T-cell (primary cell): ENCODE measurements at regions not wholly inside any gene's neighbourhood (a gene's known extent, or its start where the extent isn't known, plus 50 kb on each side); places are given as distances from the start of the nearest gene placed in this dataset.

ENCODE experiments used
- ATAC-seq, 4 experiments: fragments of 200-7000 bp in 3 of 4; fragments of 150-1000 bp in 1 of 4; cut with Tn5 transposase; replicated peaks in 1 of 4; 1 replicate in 3 of 4; 2 replicates in 1 of 4; pipeline ENCODE4 v1.10.0; 2021; ENCODE audit warnings: moderate library complexity in 3 of 4, mild to moderate bottlenecking in 2 of 4, moderate number of reproducible peaks in 1 of 4
- CTCF ChIA-PET, 2 donors: fragments of 300-600 bp; sonication (Branson Sonifier 250); formaldehyde crosslinking; loops; one replicate each; lab custom pipeline; 2022; ENCODE audit warnings: antibody characterized with exemption in 2 of 2; lab: Charles Lee
- POLR2A ChIA-PET, 2 donors: fragments of 300-600 bp; sonication (Branson Sonifier 250); formaldehyde crosslinking; loops; one replicate each; lab custom pipeline; 2022; ENCODE audit warnings: antibody characterized with exemption in 2 of 2; lab: Charles Lee
- DNase-seq, 35 experiments: peaks; one replicate each; pipeline versions ENCODE4 v3.0.0 to v3.0.0-alpha.2; 2013 to 2023
- H3K27ac ChIP-seq: one replicate; pipeline ENCODE4 v1.5.1; 2013; ENCODE audit warnings: low read length
- H3K27me3 ChIP-seq, 2 experiments: replicated peaks in 1 of 2; 1 replicate in 1 of 2; 2 replicates in 1 of 2; pipeline versions ENCODE4 v1.6.1 to v1.7.0; 2013; ENCODE audit warnings: low read length in 1 of 2, mixed read lengths in 1 of 2; ENCODE audit not compliant: control insufficient read depth in 2 of 2, insufficient read depth in 2 of 2; ENCODE audit errors: extremely low read depth in 1 of 2
- H3K36me3 ChIP-seq, 2 donors: 1 replicate in 1 of 2; 2 replicates in 1 of 2; pipeline versions ENCODE4 v1.6.1 to v1.7.0; 2013; ENCODE audit warnings: low read length in 1 of 2; ENCODE audit not compliant: control insufficient read depth in 2 of 2, insufficient read depth in 1 of 2; ENCODE audit errors: extremely low read depth in 1 of 2
- H3K4me1 ChIP-seq, 2 experiments: 1 replicate in 1 of 2; 2 replicates in 1 of 2; pipeline versions ENCODE4 v1.6.1 to v1.7.0; 2013; ENCODE audit warnings: low read length in 2 of 2, mixed read lengths in 1 of 2; ENCODE audit not compliant: insufficient read depth in 2 of 2, control insufficient read depth in 1 of 2; ENCODE audit errors: extremely low read depth in 1 of 2
- H3K4me3 ChIP-seq, 2 donors: 1 replicate in 1 of 2; 2 replicates in 1 of 2; pipeline versions ENCODE4 v1.5.1 to v1.7.0; 2013; ENCODE audit warnings: mild to moderate bottlenecking in 2 of 2, low read length in 1 of 2, moderate library complexity in 1 of 2; ENCODE audit not compliant: control insufficient read depth in 1 of 2; ENCODE audit errors: extremely low read depth in 1 of 2
- H3K9me3 ChIP-seq: 2 replicates; pipeline ENCODE4 v1.7.0; 2013
- H3K27ac Mint-ChIP-seq, 2 donors: one replicate each; pipeline ENCODE4 v1.8.0; 2020 to 2021; ENCODE audit warnings: mild to moderate bottlenecking in 2 of 2, mixed read lengths in 2 of 2
- H3K27me3 Mint-ChIP-seq, 2 donors: one replicate each; pipeline ENCODE4 v1.8.0; 2021 to 2022; ENCODE audit warnings: mixed read lengths in 2 of 2
- H3K36me3 Mint-ChIP-seq: one replicate; pipeline ENCODE4 v1.8.0; 2021; ENCODE audit warnings: mixed read lengths
- H3K4me1 Mint-ChIP-seq, 3 donors: one replicate each; pipeline ENCODE4 v1.8.0; 2020 to 2022; ENCODE audit warnings: mixed read lengths in 3 of 3, mild to moderate bottlenecking in 1 of 3
- H3K4me3 Mint-ChIP-seq, 3 donors: one replicate each; pipeline ENCODE4 v1.8.0; 2020 to 2022; ENCODE audit warnings: mild to moderate bottlenecking in 3 of 3, mixed read lengths in 3 of 3, moderate library complexity in 3 of 3
- H3K9me3 Mint-ChIP-seq, 3 donors: one replicate each; pipeline ENCODE4 v1.8.0; 2020 to 2022; ENCODE audit warnings: mixed read lengths in 3 of 3
- WGBS: methylation state at CpG from one replicate; pipeline ENCODE4 v1.1.5; 2013; ENCODE audit warnings: missing lambda C conversion rate; ENCODE audit not compliant: insufficient coverage; 5-methylcytosine and 5-hydroxymethylcytosine counted together

- peak overlapping the region in 1 of 2 donors; percentile 5 for H3K27ac Mint-ChIP-seq
- H3K4me1 ChIP-seq = no peaks in the 10 kb centered on the region
- H3K36me3 Mint-ChIP-seq = no peaks in the 10 kb centered on the region
- no peak overlapping the region for H3K4me3 Mint-ChIP-seq
- no peaks in the 10 kb centered on the region for H3K36me3 ChIP-seq
- no peaks in the 10 kb centered on the region for H3K9me3 ChIP-seq
- peaks cover 1 to 16% of the 10 kb centered on the region in 2 donors for H3K27me3 Mint-ChIP-seq
- H3K4me1 Mint-ChIP-seq = no peaks in the 10 kb centered on the region
- CTCF ChIA-PET = no interaction called here
- H3K4me3 ChIP-seq = no peak overlapping the region
- H3K9me3 Mint-ChIP-seq = no peaks in the 10 kb centered on the region
- ATAC-seq (no peak), DNase-seq (no peak)
- 92% methylated on average over 6 of the region's 8 CpGs for WGBS
- POLR2A ChIA-PET = no interaction called here
- peaks cover 0 to 26% of the 10 kb centered on the region in 2 experiments for H3K27me3 ChIP-seq
- no peak overlapping the region for H3K27ac ChIP-seq
These were observed 125.6 kb downstream of the MAFB start for GRCh38 chr20:40563296-40563950.

GRCh38 chr20:40562031-40562430, 127.0 kb downstream of the MAFB start:
- Mint-ChIP-seq H3K4me1 (no peaks in the 10 kb centered on the region), H3K9me3 (no peaks in the 10 kb centered on the region), H3K27me3 (peaks cover 0 to 16% of the 10 kb centered on the region in 2 donors), H3K4me3 (no peak overlapping the region), H3K27ac (no peak overlapping the region), H3K36me3 (no peaks in the 10 kb centered on the region)
- ChIA-PET CTCF (no interaction called here), POLR2A (no interaction called here)
- WGBS = no CpG with 5 or more reads among the region's 2 CpGs
- Histone ChIP-seq H3K9me3 (no peaks in the 10 kb centered on the region), H3K36me3 (no peaks in the 10 kb centered on the region), H3K27me3 (peaks cover 0 to 20% of the 10 kb centered on the region in 2 experiments), H3K27ac (no peak overlapping the region), H3K4me1 (no peaks in the 10 kb centered on the region), H3K4me3 (no peak overlapping the region)
- ATAC-seq (no peak), DNase-seq (peak in 2 of 35 experiments; percentile 12 to 18)

- ChIA-PET POLR2A (no interaction called here), CTCF (no interaction called here)
- no peaks in the 10 kb centered on the region for H3K9me3 Mint-ChIP-seq
- peaks cover 0 to 11% of the 10 kb centered on the region in 2 donors for H3K27me3 Mint-ChIP-seq
- no peaks in the 10 kb centered on the region for H3K36me3 Mint-ChIP-seq
- peaks cover 0 to 20% of the 10 kb centered on the region in 2 experiments for H3K27me3 ChIP-seq
- no peak overlapping the region for H3K27ac Mint-ChIP-seq
- no peak overlapping the region for H3K27ac ChIP-seq
- no peak overlapping the region for H3K4me3 ChIP-seq
- ATAC-seq (no peak), DNase-seq (no peak)
- H3K4me1 Mint-ChIP-seq = no peaks in the 10 kb centered on the region
- 87% methylated on average over 3 of the region's 3 CpGs for WGBS
- H3K9me3 ChIP-seq = no peaks in the 10 kb centered on the region
- H3K4me1 ChIP-seq = no peaks in the 10 kb centered on the region
- H3K36me3 ChIP-seq = no peaks in the 10 kb centered on the region
- H3K4me3 Mint-ChIP-seq = no peak overlapping the region
These were observed 127.8 kb downstream of the MAFB start for GRCh38 chr20:40561187-40561586.

- Mint-ChIP-seq H3K9me3 (peaks cover 6 to 15% (median 7%) of the 10 kb centered on the region in 3 donors), H3K4me1 (no peaks in the 10 kb centered on the region), H3K4me3 (no peak overlapping the region), H3K27me3 (peaks cover 0 to 14% of the 10 kb centered on the region in 2 donors), H3K27ac (no peak overlapping the region), H3K36me3 (no peaks in the 10 kb centered on the region)
- Histone ChIP-seq H3K4me3 (no peak overlapping the region), H3K36me3 (no peaks in the 10 kb centered on the region), H3K9me3 (no peaks in the 10 kb centered on the region), H3K27me3 (peaks cover 0 to 15% of the 10 kb centered on the region in 2 experiments), H3K4me1 (no peaks in the 10 kb centered on the region), H3K27ac (no peak overlapping the region)
- CTCF ChIA-PET = no interaction called here
- POLR2A ChIA-PET = no interaction called here
- ATAC-seq = no peak
- DNase-seq = no peak
These were observed 130.8 kb downstream of the MAFB start for GRCh38 chr20:40558212-40558611.

GRCh38 chr20:40551125-40551530, 137.9 kb downstream of the MAFB start:
- no peak for ATAC-seq
- WGBS = 86% methylated on average over 1 of the region's 1 CpG
- Histone ChIP-seq H3K27me3 (peaks cover 0 to 15% of the 10 kb centered on the region in 2 experiments), H3K36me3 (no peaks in the 10 kb centered on the region), H3K9me3 (no peaks in the 10 kb centered on the region), H3K4me3 (no peak overlapping the region), H3K27ac (no peak overlapping the region), H3K4me1 (no peaks in the 10 kb centered on the region)
- Mint-ChIP-seq H3K4me3 (no peak overlapping the region), H3K9me3 (peaks cover 6 to 21% (median 7%) of the 10 kb centered on the region in 3 donors), H3K27me3 (peaks cover 0 to 38% of the 10 kb centered on the region in 2 donors), H3K36me3 (no peaks in the 10 kb centered on the region), H3K27ac (no peak overlapping the region), H3K4me1 (no peaks in the 10 kb centered on the region)
- DNase-seq = no peak
- ChIA-PET CTCF (no interaction called here), POLR2A (no interaction called here)

- no peak for DNase-seq
- WGBS = no CpG with 5 or more reads among the region's 2 CpGs
- Histone ChIP-seq H3K36me3 (no peaks in the 10 kb centered on the region), H3K4me3 (no peak overlapping the region), H3K4me1 (no peaks in the 10 kb centered on the region), H3K9me3 (no peaks in the 10 kb centered on the region), H3K27me3 (peaks cover 0 to 14% of the 10 kb centered on the region in 2 experiments), H3K27ac (no peak overlapping the region)
- CTCF ChIA-PET = no interaction called here
- Mint-ChIP-seq H3K36me3 (no peaks in the 10 kb centered on the region), H3K27me3 (peaks cover 0 to 28% of the 10 kb centered on the region in 2 donors), H3K4me1 (no peaks in the 10 kb centered on the region), H3K9me3 (peaks cover 0 to 8% (median 0%) of the 10 kb centered on the region in 3 donors), H3K27ac (no peak overlapping the region), H3K4me3 (no peak overlapping the region)
- POLR2A ChIA-PET = no interaction called here
- ATAC-seq = no peak
These were observed 141.4 kb downstream of the MAFB start for GRCh38 chr20:40547483-40548091.
